HepG2 (cell line): ENCODE measurements at regions not wholly inside any gene's neighbourhood (a gene's known extent, or its start where the extent isn't known, plus 50 kb on each side); places are given as distances from the start of the nearest gene placed in this dataset.

Source experiments
- ATAC-seq: fragments of 200-7000 bp; cut with Tn5 transposase; 3 replicates; pipeline ENCODE4 v1.9.1; 2020; ENCODE audit warnings: mild to moderate bottlenecking, moderate library complexity
- BruUV-seq: library from RNA; stranded (reverse); fragments of 400-500 nt; replicated peaks from 2 replicates; lab custom pipeline; 2021; lab: Mats Ljungman, UMichigan
- CTCF ChIA-PET: fragments of 300-600 bp; formaldehyde crosslinking; extraction: SDS; loops from one replicate; lab custom pipeline; 2021; ENCODE audit warnings: low total read pairs, inconsistent platforms, low intra/inter-chr PET ratio; lab: Yijun Ruan, JAX
- POLR2A ChIA-PET: fragments of 350-600 bp; sonication (Branson Sonifier 250); formaldehyde crosslinking; loops from one replicate; lab custom pipeline; 2020; ENCODE audit warnings: antibody characterized with exemption, inconsistent platforms; lab: Yijun Ruan, JAX
- DNase-seq: peaks from one replicate; pipeline ENCODE4 v3.0.0-alpha.2; 2015; ENCODE audit warnings: low spot score
- FAIRE-seq: peaks from 3 replicates; lab custom pipeline; 2011; peaks lifted over from hg19 to GRCh38; lab: Jason Lieb, UNC
- H2AFZ ChIP-seq: one replicate; pipeline ENCODE4 v1.6.1; 2011; ENCODE audit warnings: low read length, inconsistent platforms
- H3K27ac ChIP-seq: fragments of 300-600 bp; 3 replicates; pipeline ENCODE4 v1.8.0; 2011; ENCODE audit warnings: mixed run types, mild to moderate bottlenecking, mixed read lengths, low read length, inconsistent platforms; ENCODE audit not compliant: insufficient read depth; ENCODE audit errors: extremely low read length
- H3K27me3 ChIP-seq, 2 experiments: fragments of 200-600 bp in 1 of 2; 2 replicates in 1 of 2; 3 replicates in 1 of 2; pipeline versions ENCODE4 v1.6.0 to v1.8.0; 2011; ENCODE audit warnings: low read length in 2 of 2, mild to moderate bottlenecking in 2 of 2, moderate library complexity in 2 of 2, inconsistent platforms in 1 of 2; ENCODE audit not compliant: insufficient read depth in 2 of 2, control insufficient read depth in 1 of 2
- H3K36me3 ChIP-seq, 2 experiments: fragments of 200-600 bp in 1 of 2; replicated peaks in 1 of 2; 2 replicates in 1 of 2; 3 replicates in 1 of 2; pipeline versions ENCODE4 v1.5.1 to v1.8.0; 2011; ENCODE audit warnings: low read length in 2 of 2, inconsistent platforms in 1 of 2; ENCODE audit not compliant: insufficient read depth in 2 of 2, control insufficient read depth in 1 of 2
- H3K4me1 ChIP-seq: 2 replicates; pipeline ENCODE4 v1.5.1; 2012; ENCODE audit warnings: low read length, inconsistent platforms; ENCODE audit not compliant: insufficient read depth
- H3K4me2 ChIP-seq: 2 replicates; pipeline ENCODE4 v1.6.0; 2011; ENCODE audit warnings: low read depth, low read length, inconsistent platforms
- H3K4me3 ChIP-seq, 3 experiments: fragments of 200-600 bp in 1 of 3; sonication (generic), shearing (Covaris generic) in 1 of 3; replicated peaks in 1 of 3; 2 replicates each; pipeline ENCODE4 v1.5.1; 2011 to 2016; ENCODE audit warnings: low read length in 3 of 3, inconsistent platforms in 2 of 3, low read depth in 2 of 3, mild to moderate bottlenecking in 2 of 3, control low read depth in 1 of 3, mixed read lengths in 1 of 3; ENCODE audit not compliant: insufficient read depth in 1 of 3
- H3K79me2 ChIP-seq: one replicate; pipeline ENCODE4 v1.6.1; 2011; ENCODE audit warnings: low read length, inconsistent platforms; ENCODE audit not compliant: insufficient read depth
- H3K9ac ChIP-seq: 2 replicates; pipeline ENCODE4 v1.6.0; 2011; ENCODE audit warnings: mild to moderate bottlenecking, low read depth, low read length, inconsistent platforms; ENCODE audit not compliant: insufficient read depth
- H3K9me3 ChIP-seq: 2 replicates; pipeline ENCODE4 v1.5.1; 2012; ENCODE audit warnings: mild to moderate bottlenecking, low read length
- H4K20me1 ChIP-seq: 2 replicates; pipeline ENCODE4 v1.6.0; 2011; ENCODE audit warnings: inconsistent platforms, mild to moderate bottlenecking, low read length, moderate library complexity; ENCODE audit not compliant: insufficient read depth
- BRF2 ChIP-seq: sonication (generic); formaldehyde crosslinking; IDR thresholded peaks from 2 replicates; pipeline ENCODE4 v1.8.1; 2022; ENCODE audit warnings: mild to moderate bottlenecking, missing genetic modification reagents
- HNF4A ChIP-seq: sonication (generic); formaldehyde crosslinking; IDR thresholded peaks from 2 replicates; pipeline ENCODE4 v1.4.0; 2020; ENCODE audit warnings: missing genetic modification reagents
- KIAA2018 ChIP-seq: sonication (generic); formaldehyde crosslinking; IDR thresholded peaks from 2 replicates; pipeline ENCODE4 v1.5.0; 2020; ENCODE audit warnings: mild to moderate bottlenecking, missing genetic modification reagents, borderline replicate concordance
- LCORL ChIP-seq, 2 experiments: fragments of 450-650 bp in 1 of 2; sonication (generic) in 1 of 2; formaldehyde crosslinking in 1 of 2; IDR thresholded peaks; 2 replicates each; pipeline versions ENCODE4 v1.5.0 to v1.6.1; 2017 to 2020; ENCODE audit warnings: antibody characterized with exemption in 1 of 2, missing genetic modification reagents in 1 of 2
- PCBP1 ChIP-seq: fragments of 200-400 bp; formaldehyde crosslinking; IDR thresholded peaks from 2 replicates; pipeline ENCODE4 v1.6.1; 2017; ENCODE audit warnings: mild to moderate bottlenecking, low read depth, low read length, borderline replicate concordance
- RBAK ChIP-seq: sonication (generic); formaldehyde crosslinking; IDR thresholded peaks from 2 replicates; pipeline ENCODE4 v1.5.1; 2020; ENCODE audit warnings: mild to moderate bottlenecking, missing genetic modification reagents
- ZNF33A ChIP-seq: sonication (generic); formaldehyde crosslinking; IDR thresholded peaks from 2 replicates; pipeline ENCODE4 v1.5.1; 2020; ENCODE audit warnings: missing genetic modification reagents, mild to moderate bottlenecking, moderate library complexity, borderline replicate concordance
- ZNF501 ChIP-seq: sonication (generic); formaldehyde crosslinking; IDR thresholded peaks from 2 replicates; pipeline ENCODE4 v1.5.1; 2020; ENCODE audit warnings: mild to moderate bottlenecking, moderate library complexity, missing genetic modification reagents
- ZNF607 ChIP-seq: sonication (generic); formaldehyde crosslinking; IDR thresholded peaks from 2 replicates; pipeline ENCODE4 v1.5.1; 2020; ENCODE audit warnings: missing genetic modification reagents, mild to moderate bottlenecking, borderline replicate concordance
- WGBS: methylation state at CpG from one replicate; pipeline ENCODE4 v1.1.6; 2017; ENCODE audit warnings: low lambda C conversion rate; 5-methylcytosine and 5-hydroxymethylcytosine counted together
- in situ Hi-C: cut with HindIII; loops from 2 replicates; pipeline ENCODE4 v1.10.0; 2017; ENCODE audit warnings: low pct_unique_long_range_greater_than_20kb; ENCODE audit not compliant: extremely low pct_ligation_motif_present
- intact Hi-C: fragments of 100-400 bp; cut with micrococcal nuclease; formaldehyde crosslinking; loops from one replicate; pipeline ENCODE4 v1.10.0; 2022; ENCODE audit not compliant: unreplicated experiment

DNA sequence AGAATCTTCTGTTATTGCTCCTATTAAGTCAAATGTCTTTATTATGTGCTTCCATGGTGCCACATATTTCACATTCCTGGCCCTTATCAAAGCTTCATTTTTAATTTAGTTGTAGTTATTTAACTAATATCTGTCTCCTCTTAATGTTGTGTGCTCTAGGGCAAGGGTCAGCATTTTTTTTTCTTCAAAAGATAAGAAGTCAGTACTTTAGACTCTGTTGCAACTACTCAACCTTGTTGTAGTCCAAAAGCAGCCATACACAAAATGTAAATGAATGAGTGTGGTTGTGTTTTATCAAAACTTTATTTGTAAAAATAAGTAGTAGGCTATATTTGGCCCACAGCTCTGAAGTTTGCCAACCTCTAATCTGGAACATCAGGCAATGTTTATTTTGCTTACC, 394.7 kb upstream of the CBLB start:
- no TSS peak for BruUV-seq
- H4K20me1 ChIP-seq: no peaks in the 10 kb centered on the region
- no peaks in the 10 kb centered on the region for H3K36me3 ChIP-seq
- no peak overlapping the region for H3K4me2 ChIP-seq
- no peaks in the 10 kb centered on the region for H3K27me3 ChIP-seq
- H2AFZ ChIP-seq: no peak overlapping the region
- ChIA-PET CTCF (no interaction called here), POLR2A (no interaction called here)
- no peak overlapping the region for H3K27ac ChIP-seq
- intact Hi-C loops (no loop called here), in situ Hi-C loops (no loop called here)
- no peaks in the 10 kb centered on the region for H3K79me2 ChIP-seq
- FAIRE-seq: no peak
- TF ChIP-seq ZNF33A (CRISPR knock-in tag) (no peak), HNF4A (0 out of 2 replicates have a peak, but pooled peaks have one; percentile 14)
- TF ChIP-seq, all 625 proteins: peak for 1
- Histone ChIP-seq H3K9me3 (0 out of 2 replicates have a peak, but pooled peaks cover 5% of the 10 kb centered on the region), H3K4me1 (no peaks in the 10 kb centered on the region), H3K4me3 (no peak overlapping the region), H3K9ac (no peak overlapping the region)
- ATAC-seq (no peak), DNase-seq (no peak)

DNA sequence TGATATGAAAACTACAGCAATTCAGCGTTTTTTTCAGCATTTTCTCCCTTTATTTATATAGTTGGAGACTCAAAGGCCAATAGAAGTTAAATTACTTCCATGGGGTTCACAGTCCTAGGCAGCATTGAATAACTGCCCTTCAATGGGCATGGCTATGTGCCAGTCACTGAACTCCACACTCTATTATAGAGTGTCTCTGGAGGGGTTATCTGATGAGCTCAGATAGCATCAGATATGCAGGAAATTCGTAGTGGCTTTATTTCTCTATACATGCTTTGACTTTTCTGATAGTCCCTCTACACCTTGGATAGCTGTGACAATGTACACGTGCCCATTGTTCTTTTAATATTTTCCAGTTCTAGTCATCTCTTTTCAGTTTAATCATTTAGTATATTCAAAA, 396.9 kb upstream of the CBLB start:
- in situ Hi-C loops: no loop called here
- Histone ChIP-seq H3K36me3 (no peaks in the 10 kb centered on the region), H3K79me2 (no peaks in the 10 kb centered on the region), H2AFZ (no peak overlapping the region), H3K4me3 (no peak overlapping the region), H3K27me3 (no peaks in the 10 kb centered on the region), H3K9ac (no peak overlapping the region), H4K20me1 (no peaks in the 10 kb centered on the region), H3K9me3 (no peaks in the 10 kb centered on the region), H3K4me1 (no peaks in the 10 kb centered on the region), H3K4me2 (no peak overlapping the region), H3K27ac (no peak overlapping the region)
- BruUV-seq: no TSS peak
- CTCF ChIA-PET: no interaction called here
- ATAC-seq (no peak), FAIRE-seq (no peak), DNase-seq (no peak)
- intact Hi-C loops: no loop called here
- WGBS: 4% methylated on average over 3 of the region's 3 CpGs
- POLR2A ChIA-PET: no interaction called here
- TF ChIP-seq RBAK (CRISPR knock-in tag) (no peak), KIAA2018 (no peak), ZNF607 (CRISPR knock-in tag) (no peak), PCBP1 (no peak), BRF2 (no peak), ZNF501 (CRISPR knock-in tag) (no peak), LCORL (IDR thresholded peaks at IDR 0.05) (no peak), LCORL (CRISPR knock-in tag; IDR thresholded peaks at IDR 0.05) (no peak)
